H9 (cell line): ENCODE measurements at regions not wholly inside any gene's neighbourhood (a gene's known extent, or its start where the extent isn't known, plus 50 kb on each side); places are given as distances from the start of the nearest gene placed in this dataset.

Experiments used
- DNase-seq: peaks from one replicate; pipeline ENCODE4 v3.0.0-alpha.2; 2017
- H2AFZ ChIP-seq: one replicate; pipeline ENCODE4 v1.6.1; 2013; ENCODE audit warnings: mild to moderate bottlenecking, low read length, control low read depth, moderate library complexity
- H2AK5ac ChIP-seq: 2 replicates; pipeline ENCODE4 v1.6.1; 2013; ENCODE audit warnings: low read length, control low read depth, mixed read lengths; ENCODE audit not compliant: insufficient read length
- H2BK120ac ChIP-seq: one replicate; pipeline ENCODE4 v1.6.1; 2013; ENCODE audit warnings: low read depth, mild to moderate bottlenecking, low read length, control low read depth, inconsistent platforms; ENCODE audit not compliant: poor library complexity, severe bottlenecking
- H2BK12ac ChIP-seq: 2 replicates; pipeline ENCODE4 v1.6.1; 2013; ENCODE audit warnings: low read length, control low read depth, mixed read lengths, low read depth; ENCODE audit not compliant: insufficient read length
- H2BK15ac ChIP-seq: 2 replicates; pipeline ENCODE4 v1.6.1; 2013; ENCODE audit warnings: low read depth, low read length, control low read depth
- H2BK20ac ChIP-seq: one replicate; pipeline ENCODE4 v1.6.1; 2013; ENCODE audit warnings: low read depth, mild to moderate bottlenecking, low read length, control low read depth, inconsistent platforms; ENCODE audit not compliant: poor library complexity, severe bottlenecking
- H2BK5ac ChIP-seq: 2 replicates; pipeline ENCODE4 v1.6.1; 2013; ENCODE audit warnings: low read length, control low read depth, mixed read lengths; ENCODE audit not compliant: insufficient read length
- H3K14ac ChIP-seq: 2 replicates; pipeline ENCODE4 v1.6.1; 2013; ENCODE audit warnings: low read length, control low read depth; ENCODE audit not compliant: insufficient read depth
- H3K18ac ChIP-seq: 2 replicates; pipeline ENCODE4 v1.6.1; 2013; ENCODE audit warnings: low read depth, mild to moderate bottlenecking, mixed read lengths, low read length, control low read depth; ENCODE audit not compliant: insufficient read length
- H3K23ac ChIP-seq: 2 replicates; pipeline ENCODE4 v1.6.1; 2013; ENCODE audit warnings: low read length, control low read depth, mixed read lengths, low read depth; ENCODE audit not compliant: insufficient read length
- H3K23me2 ChIP-seq: 2 replicates; pipeline ENCODE4 v1.6.1; 2013; ENCODE audit warnings: low read depth, mild to moderate bottlenecking, mixed read lengths, low read length, control low read depth; ENCODE audit not compliant: insufficient read length, poor library complexity, severe bottlenecking
- H3K27ac ChIP-seq: 2 replicates; pipeline ENCODE4 v1.5.1; 2013; ENCODE audit warnings: low read length, control low read depth, mixed read lengths, low read depth; ENCODE audit not compliant: insufficient read length
- H3K27me3 ChIP-seq: 2 replicates; pipeline ENCODE4 v1.6.1; 2013; ENCODE audit warnings: low read length, control low read depth, inconsistent platforms; ENCODE audit not compliant: insufficient read depth
- H3K4ac ChIP-seq: 2 replicates; pipeline ENCODE4 v1.6.1; 2013; ENCODE audit warnings: low read depth, mild to moderate bottlenecking, control low read depth, inconsistent platforms, low read length, moderate library complexity
- H3K4me1 ChIP-seq: 2 replicates; pipeline ENCODE4 v1.6.1; 2013; ENCODE audit warnings: low read length, control low read depth, inconsistent platforms; ENCODE audit not compliant: insufficient read depth
- H3K4me2 ChIP-seq: 2 replicates; pipeline ENCODE4 v1.6.1; 2013; ENCODE audit warnings: low read length, control low read depth, mixed read lengths; ENCODE audit not compliant: insufficient read length, insufficient read depth
- H3K56ac ChIP-seq: 2 replicates; pipeline ENCODE4 v1.6.1; 2013; ENCODE audit warnings: low read depth, mild to moderate bottlenecking, mixed read lengths, low read length, control low read depth; ENCODE audit not compliant: insufficient read length
- H3K79me1 ChIP-seq: 2 replicates; pipeline ENCODE4 v1.6.1; 2013; ENCODE audit warnings: low read depth, mild to moderate bottlenecking, moderate library complexity, low read length, control low read depth, inconsistent platforms; ENCODE audit not compliant: insufficient read depth, poor library complexity, severe bottlenecking
- H3K79me2 ChIP-seq: 2 replicates; pipeline ENCODE4 v1.6.1; 2013; ENCODE audit warnings: low read length, control low read depth, inconsistent platforms; ENCODE audit not compliant: insufficient read depth
- H3K9ac ChIP-seq: 2 replicates; pipeline ENCODE4 v1.6.1; 2013; ENCODE audit warnings: low read length, control low read depth, mixed read lengths; ENCODE audit not compliant: insufficient read length; ENCODE audit errors: extremely low read depth
- H3K9me3 ChIP-seq: one replicate; pipeline ENCODE4 v1.6.1; 2013; ENCODE audit warnings: low read depth, low read length, inconsistent platforms; ENCODE audit not compliant: control insufficient read depth
- H3T11ph ChIP-seq: one replicate; pipeline ENCODE4 v1.6.1; 2013; ENCODE audit warnings: mild to moderate bottlenecking, low read length, control low read depth, inconsistent platforms
- H4K20me1 ChIP-seq: one replicate; pipeline ENCODE4 v1.6.1; 2013; ENCODE audit not compliant: control insufficient read depth, insufficient read length, insufficient read depth
- H4K5ac ChIP-seq: 2 replicates; pipeline ENCODE4 v1.6.1; 2013; ENCODE audit warnings: low read depth, mild to moderate bottlenecking, mixed read lengths, low read length, control low read depth; ENCODE audit not compliant: insufficient read length
- H4K8ac ChIP-seq: replicated peaks from 2 replicates; pipeline ENCODE4 v1.6.1; 2013; ENCODE audit warnings: low read length, control low read depth, mixed read lengths, low read depth; ENCODE audit not compliant: insufficient read length
- H4K91ac ChIP-seq: 2 replicates; pipeline ENCODE4 v1.6.1; 2013; ENCODE audit warnings: low read depth, mild to moderate bottlenecking, moderate library complexity, mixed read lengths, low read length, control low read depth; ENCODE audit not compliant: insufficient read length
- H3K27ac Mint-ChIP-seq, 3 experiments: 2 replicates in 2 of 3; 3 replicates in 1 of 3; pipeline ENCODE4 v1.8.0; 2020 to 2021; ENCODE audit warnings: mixed read lengths in 3 of 3, mild to moderate bottlenecking in 1 of 3, moderate library complexity in 1 of 3
- H3K27me3 Mint-ChIP-seq: 2 replicates; pipeline ENCODE4 v1.8.0; 2021; ENCODE audit warnings: low read depth, mild to moderate bottlenecking, moderate library complexity, mixed read lengths
- H3K36me3 Mint-ChIP-seq, 3 experiments: 2 replicates in 2 of 3; 3 replicates in 1 of 3; pipeline ENCODE4 v1.8.0; 2020 to 2021; ENCODE audit warnings: low read depth in 3 of 3, mixed read lengths in 3 of 3; ENCODE audit not compliant: insufficient read depth in 1 of 3
- H3K4me1 Mint-ChIP-seq, 2 experiments: 2 replicates each; pipeline ENCODE4 v1.8.0; 2020; ENCODE audit warnings: mixed read lengths in 2 of 2
- H3K4me3 Mint-ChIP-seq, 2 experiments: 2 replicates in 1 of 2; 3 replicates in 1 of 2; pipeline ENCODE4 v1.8.0; 2020 to 2021; ENCODE audit warnings: mild to moderate bottlenecking in 2 of 2, mixed read lengths in 2 of 2, moderate library complexity in 1 of 2
- H3K9me3 Mint-ChIP-seq, 2 experiments: 2 replicates in 1 of 2; 3 replicates in 1 of 2; pipeline ENCODE4 v1.8.0; 2020; ENCODE audit warnings: mild to moderate bottlenecking in 2 of 2, mixed read lengths in 2 of 2, moderate library complexity in 1 of 2
- CTCF ChIP-seq: fragments of 200-600 bp; sonication (generic); conservative IDR thresholded peaks from 3 replicates; pipeline ENCODE4 v1.8.0; 2021; ENCODE audit warnings: antibody characterized with exemption, mild to moderate bottlenecking
- WGBS: extraction: QIAGEN DNeasy Blood & Tissue Kit; methylation state at CpG from one replicate; pipeline ENCODE4 v1.1.7; 2013; ENCODE audit warnings: missing lambda C conversion rate, low lambda C conversion rate, mixed read lengths; ENCODE audit not compliant: insufficient read length; ENCODE audit errors: extremely low coverage; 5-methylcytosine and 5-hydroxymethylcytosine counted together

- Histone ChIP-seq H3K9me3 (no peaks in the 10 kb centered on the region), H3K4me1 (no peaks in the 10 kb centered on the region), H3K56ac (no peak overlapping the region), H3K23me2 (no peaks in the 10 kb centered on the region), H2AK5ac (no peak overlapping the region), H4K20me1 (no peaks in the 10 kb centered on the region), H4K5ac (no peak overlapping the region), H2BK20ac (no peak overlapping the region), H2BK5ac (no peak overlapping the region), H3K27ac (no peak overlapping the region), H3K4me2 (no peak overlapping the region), H3K79me1 (no peaks in the 10 kb centered on the region), H3K23ac (no peak overlapping the region), H4K91ac (no peak overlapping the region), H3K18ac (no peak overlapping the region), H3T11ph (no peak overlapping the region), H3K14ac (no peak overlapping the region), H3K27me3 (no peaks in the 10 kb centered on the region), H2AFZ (no peak overlapping the region), H3K9ac (no peak overlapping the region), H4K8ac (no peak overlapping the region), H2BK15ac (no peak overlapping the region), H2BK12ac (no peak overlapping the region), H2BK120ac (no peak overlapping the region), H3K4ac (no peak overlapping the region), H3K79me2 (no peaks in the 10 kb centered on the region)
- Mint-ChIP-seq H3K27me3 (no peaks in the 10 kb centered on the region), H3K4me3 (no peak overlapping the region), H3K36me3 (no peaks in the 10 kb centered on the region), H3K4me1 (no peaks in the 10 kb centered on the region), H3K27ac (no peak overlapping the region), H3K9me3 (no peaks in the 10 kb centered on the region)
- TF ChIP-seq CTCF, result no peak
- DNase-seq, result no peak
- WGBS, result no CpG with 5 or more reads among the region's 3 CpGs
Observed at GRCh38 chr3:148240351-148240750, 457.4 kb upstream of the AGTR1 start.
